Mucosa of descending colon (tissue), 3 donors: ENCODE measurements at regions not wholly inside any gene's neighbourhood (a gene's known extent, or its start where the extent isn't known, plus 50 kb on each side); places are given as distances from the start of the nearest gene placed in this dataset.

Experiments used
- ATAC-seq: fragments of 200-7000 bp; cut with Tn5 transposase; one replicate; pipeline ENCODE4 v1.9.1; 2020; ENCODE audit warnings: mild to moderate bottlenecking, moderate library complexity
- DNase-seq, 3 donors: peaks; one replicate each; pipeline ENCODE4 v3.0.0-alpha.2; 2020
- H3K36me3 ChIP-seq: fragments of 200-600 bp; one replicate; pipeline ENCODE4 v1.8.0; 2021; ENCODE audit warnings: low read depth, mild to moderate bottlenecking
- H3K4me1 ChIP-seq: fragments of 200-600 bp; one replicate; pipeline ENCODE4 v1.8.0; 2021; ENCODE audit warnings: low read depth, mild to moderate bottlenecking
- H3K4me3 ChIP-seq: fragments of 200-600 bp; one replicate; pipeline ENCODE4 v1.8.0; 2021; ENCODE audit warnings: mild to moderate bottlenecking
- H3K9me3 ChIP-seq: fragments of 200-600 bp; one replicate; pipeline ENCODE4 v1.8.0; 2021; ENCODE audit warnings: mild to moderate bottlenecking
- CTCF ChIP-seq: fragments of 200-600 bp; IDR thresholded peaks from one replicate; pipeline ENCODE4 v1.8.0; 2022; ENCODE audit warnings: antibody characterized with exemption, mild to moderate bottlenecking
- intact Hi-C, 2 donors: fragments of 100-400 bp; cut with DNase I in 1 of 2; cut with micrococcal nuclease in 1 of 2; formaldehyde crosslinking; loops; one replicate each; pipeline versions ENCODE4 v1.11.0 to v1.11.1; 2022; cut with DNase I, micrococcal nuclease
- donor health status: DM: no; HTN: no; CAD: no; lungs with moderate emphysema.
- donor health status: DM: no; HTN: no; CAD: no.
- donor health status: DM: no; HTN: yes; CAD: no.

- no peak for ATAC-seq
- Histone ChIP-seq H3K9me3 (no peaks in the 10 kb centered on the region), H3K4me3 (no peak overlapping the region), H3K4me1 (no peaks in the 10 kb centered on the region), H3K36me3 (no peaks in the 10 kb centered on the region)
- intact Hi-C loops = no loop called here
- DNase-seq = no peak
- TF ChIP-seq CTCF = no peak
Observed at GRCh38 chr2:84201158-84201557, 257.9 kb downstream of the SUCLG1 start.

DNA sequence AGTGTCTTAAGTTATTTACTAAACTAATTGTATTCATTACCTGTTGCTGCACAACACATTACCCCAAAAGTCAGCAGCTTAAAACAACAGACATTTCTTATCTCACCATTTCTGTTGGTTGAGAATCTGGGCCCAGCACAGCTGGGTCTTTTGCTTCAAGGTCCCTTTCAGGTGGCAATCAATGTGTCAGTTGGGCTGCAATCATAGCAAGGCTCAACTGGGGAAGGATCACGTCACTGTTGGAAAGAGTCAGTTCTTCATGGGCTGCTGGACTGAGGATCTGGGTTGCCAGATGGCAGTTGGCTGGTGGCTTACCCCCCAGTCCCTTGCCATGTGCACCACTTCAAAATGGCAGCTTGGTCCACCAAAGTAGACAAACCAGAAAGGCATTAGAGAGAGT lies 261.2 kb downstream of the SUCLG1 start:
- H3K4me3 ChIP-seq = no peak overlapping the region
- no peaks in the 10 kb centered on the region for H3K36me3 ChIP-seq
- intact Hi-C loops = no loop called here
- no peaks in the 10 kb centered on the region for H3K9me3 ChIP-seq
- no peak for TF ChIP-seq CTCF
- H3K4me1 ChIP-seq = no peaks in the 10 kb centered on the region
- DNase-seq (no peak), ATAC-seq (no peak)

- Histone ChIP-seq H3K9me3 (no peaks in the 10 kb centered on the region), H3K4me1 (no peaks in the 10 kb centered on the region), H3K4me3 (no peak overlapping the region), H3K36me3 (no peaks in the 10 kb centered on the region)
- TF ChIP-seq CTCF = no peak
- DNase-seq (no peak), ATAC-seq (no peak)
- intact Hi-C loops = no loop called here
Observed at GRCh38 chr2:84194949-84195644, 264.0 kb downstream of the SUCLG1 start.

DNA sequence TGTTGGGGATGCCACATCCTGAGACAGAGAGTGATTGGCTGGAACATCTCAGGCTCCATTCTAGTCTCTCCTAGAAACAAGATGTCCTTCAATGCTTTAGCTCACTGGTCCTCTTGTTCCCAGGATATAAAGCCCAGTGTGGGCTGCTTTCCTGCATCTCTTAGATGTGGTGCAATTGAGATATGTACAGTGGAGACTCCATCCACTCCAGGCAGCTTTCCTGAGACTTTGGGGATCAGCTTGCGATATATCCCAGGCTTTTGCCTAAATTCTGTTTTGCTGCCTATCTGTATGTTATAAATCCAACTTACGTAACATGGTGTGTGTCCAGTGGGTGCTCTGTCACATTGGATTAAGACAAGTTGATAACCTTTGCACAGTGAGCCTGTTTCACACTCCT lies 264.9 kb downstream of the SUCLG1 start:
- intact Hi-C loops = no loop called here
- DNase-seq = no peak
- Histone ChIP-seq H3K9me3 (no peaks in the 10 kb centered on the region), H3K4me1 (no peaks in the 10 kb centered on the region), H3K4me3 (no peak overlapping the region), H3K36me3 (no peaks in the 10 kb centered on the region)
- no peak for ATAC-seq
- no peak for TF ChIP-seq CTCF

GRCh38 chr2:84187258-84187657 lies 271.8 kb downstream of the SUCLG1 start:
- ATAC-seq = no peak
- Histone ChIP-seq H3K4me3 (no peak overlapping the region), H3K36me3 (no peaks in the 10 kb centered on the region), H3K9me3 (no peaks in the 10 kb centered on the region), H3K4me1 (no peaks in the 10 kb centered on the region)
- intact Hi-C loops = no loop called here
- no peak for DNase-seq
- no peak for TF ChIP-seq CTCF

DNA sequence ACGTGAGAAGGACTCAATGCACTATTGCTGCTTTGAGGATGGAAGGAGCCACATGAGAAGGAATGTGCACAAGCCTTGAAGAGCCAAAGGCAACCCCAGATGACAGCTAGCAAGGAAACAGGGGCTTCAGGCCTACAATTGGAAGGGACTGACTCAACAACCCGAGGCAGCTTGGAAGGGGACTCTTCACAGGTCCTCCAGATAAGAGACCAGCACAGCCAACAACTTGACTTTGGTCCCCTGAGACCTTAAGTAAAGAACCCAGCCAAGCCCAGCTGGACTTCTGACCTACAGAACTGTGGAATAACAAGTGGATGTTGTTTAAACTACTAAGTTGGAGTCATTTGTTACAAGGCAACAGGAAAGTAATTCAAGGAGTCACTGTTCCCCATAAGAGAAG lies 277.2 kb downstream of the SUCLG1 start:
- Histone ChIP-seq H3K9me3 (no peaks in the 10 kb centered on the region), H3K4me1 (no peaks in the 10 kb centered on the region), H3K36me3 (no peaks in the 10 kb centered on the region), H3K4me3 (no peak overlapping the region)
- TF ChIP-seq CTCF = no peak
- DNase-seq = no peak
- intact Hi-C loops = no loop called here
- no peak for ATAC-seq
